Gastroesophageal sphincter (tissue), 3 donors: ENCODE measurements at regions not wholly inside any gene's neighbourhood (a gene's known extent, or its start where the extent isn't known, plus 50 kb on each side); places are given as distances from the start of the nearest gene placed in this dataset.

Experiments used
- POLR2A ChIP-seq, 2 donors: fragments of 450-650 bp; IDR thresholded peaks; one replicate each; pipeline ENCODE4 v1.6.1; 2017; ENCODE audit warnings: antibody characterized with exemption in 2 of 2, mild to moderate bottlenecking in 2 of 2, moderate library complexity in 1 of 2
- TF ChIP-seq, protein P1 (sequence below), 4 experiments: fragments of 200-600 bp in 2 of 4; fragments of 450-650 bp in 2 of 4; sonication (generic) in 1 of 4; IDR thresholded peaks; one replicate each; pipeline ENCODE4 v1.5.1; 2017 to 2019; ENCODE audit warnings: antibody characterized with exemption in 4 of 4, mild to moderate bottlenecking in 2 of 4, moderate library complexity in 2 of 4

- no peak for TF ChIP-seq POLR2A (IDR thresholded peaks at IDR 0.05)
- TF ChIP-seq, protein P1, sequence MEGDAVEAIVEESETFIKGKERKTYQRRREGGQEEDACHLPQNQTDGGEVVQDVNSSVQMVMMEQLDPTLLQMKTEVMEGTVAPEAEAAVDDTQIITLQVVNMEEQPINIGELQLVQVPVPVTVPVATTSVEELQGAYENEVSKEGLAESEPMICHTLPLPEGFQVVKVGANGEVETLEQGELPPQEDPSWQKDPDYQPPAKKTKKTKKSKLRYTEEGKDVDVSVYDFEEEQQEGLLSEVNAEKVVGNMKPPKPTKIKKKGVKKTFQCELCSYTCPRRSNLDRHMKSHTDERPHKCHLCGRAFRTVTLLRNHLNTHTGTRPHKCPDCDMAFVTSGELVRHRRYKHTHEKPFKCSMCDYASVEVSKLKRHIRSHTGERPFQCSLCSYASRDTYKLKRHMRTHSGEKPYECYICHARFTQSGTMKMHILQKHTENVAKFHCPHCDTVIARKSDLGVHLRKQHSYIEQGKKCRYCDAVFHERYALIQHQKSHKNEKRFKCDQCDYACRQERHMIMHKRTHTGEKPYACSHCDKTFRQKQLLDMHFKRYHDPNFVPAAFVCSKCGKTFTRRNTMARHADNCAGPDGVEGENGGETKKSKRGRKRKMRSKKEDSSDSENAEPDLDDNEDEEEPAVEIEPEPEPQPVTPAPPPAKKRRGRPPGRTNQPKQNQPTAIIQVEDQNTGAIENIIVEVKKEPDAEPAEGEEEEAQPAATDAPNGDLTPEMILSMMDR (IDR thresholded peaks at IDR 0.05): no peak
Observed at GRCh38 chr6:23797041-23797440, 329.0 kb upstream of the NRSN1 start.
